Neural progenitor cell (in vitro differentiated cells): ENCODE measurements at regions not wholly inside any gene's neighbourhood (a gene's known extent, or its start where the extent isn't known, plus 50 kb on each side); places are given as distances from the start of the nearest gene placed in this dataset.

Experiments used
- DNase-seq: peaks from one replicate; pipeline ENCODE4 v3.0.0-alpha.2; 2016; ENCODE audit warnings: low spot score
- H2AFZ ChIP-seq: fragments of 200-600 bp; sonication (generic); replicated peaks from 2 replicates; pipeline ENCODE4 v1.6.1; 2016; ENCODE audit warnings: antibody characterized with exemption
- H3F3A ChIP-seq: fragments of 200-600 bp; sonication (generic); 2 replicates; pipeline ENCODE4 v1.6.1; 2016; ENCODE audit warnings: antibody characterized with exemption, low read depth
- H3K27ac ChIP-seq: fragments of 200-600 bp; sonication (generic); 2 replicates; pipeline ENCODE4 v1.5.1; 2016; ENCODE audit warnings: mild to moderate bottlenecking
- H3K27me3 ChIP-seq: fragments of 200-600 bp; sonication (generic); 2 replicates; pipeline ENCODE4 v1.6.1; 2016; ENCODE audit warnings: mild to moderate bottlenecking, moderate library complexity
- H3K36me3 ChIP-seq: fragments of 200-600 bp; sonication (generic); 2 replicates; pipeline ENCODE4 v1.5.1; 2016
- H3K4me1 ChIP-seq: fragments of 200-600 bp; sonication (generic); 2 replicates; pipeline ENCODE4 v1.6.1; 2016; ENCODE audit warnings: mixed run types
- H3K4me2 ChIP-seq: fragments of 200-600 bp; sonication (generic); 2 replicates; pipeline ENCODE4 v1.6.1; 2016
- H3K4me3 ChIP-seq: fragments of 200-600 bp; sonication (generic); 2 replicates; pipeline ENCODE4 v1.5.1; 2016
- H3K79me2 ChIP-seq: fragments of 200-600 bp; sonication (generic); 2 replicates; pipeline ENCODE4 v1.6.1; 2016; ENCODE audit warnings: low read depth
- H3K9ac ChIP-seq: fragments of 200-600 bp; sonication (generic); 2 replicates; pipeline ENCODE4 v1.6.1; 2016
- H3K9me3 ChIP-seq: fragments of 200-600 bp; sonication (generic); 2 replicates; pipeline ENCODE4 v1.5.1; 2016; ENCODE audit warnings: low read depth
- H4K20me1 ChIP-seq: fragments of 200-600 bp; sonication (generic); 2 replicates; pipeline ENCODE4 v1.6.1; 2016; ENCODE audit warnings: low read depth
- H3K27ac Mint-ChIP-seq: 3 replicates; pipeline ENCODE4 v1.8.0; 2021; ENCODE audit warnings: mixed read lengths
- H3K27me3 Mint-ChIP-seq: 2 replicates; pipeline ENCODE4 v1.8.0; 2022; ENCODE audit warnings: low read depth, mild to moderate bottlenecking, inconsistent platforms, moderate library complexity, mixed read lengths; ENCODE audit not compliant: insufficient read depth
- H3K36me3 Mint-ChIP-seq: 3 replicates; pipeline ENCODE4 v1.8.0; 2021; ENCODE audit warnings: mixed read lengths
- H3K4me1 Mint-ChIP-seq: 3 replicates; pipeline ENCODE4 v1.8.0; 2021; ENCODE audit warnings: mixed read lengths
- H3K4me3 Mint-ChIP-seq: 3 replicates; pipeline ENCODE4 v1.8.0; 2021; ENCODE audit warnings: mild to moderate bottlenecking, moderate library complexity, mixed read lengths
- H3K9me3 Mint-ChIP-seq: 3 replicates; pipeline ENCODE4 v1.8.0; 2020; ENCODE audit warnings: mixed read lengths
- CTCF ChIP-seq: fragments of 200-600 bp; sonication (generic); IDR thresholded peaks from 2 replicates; pipeline ENCODE4 v1.5.1; 2017; ENCODE audit warnings: antibody characterized with exemption, mild to moderate bottlenecking
- EZH2 ChIP-seq: fragments of 200-600 bp; sonication (generic); IDR thresholded peaks from 2 replicates; pipeline ENCODE4 v1.6.1; 2017; ENCODE audit warnings: antibody characterized with exemption, mild to moderate bottlenecking, moderate library complexity
- EZH2phosphoT487 ChIP-seq: fragments of 200-600 bp; sonication (generic); IDR thresholded peaks from 2 replicates; pipeline ENCODE4 v1.6.1; 2017; ENCODE audit warnings: antibody characterized with exemption

GRCh38 chr3:118199044-118199443 is 835.6 kb downstream of the IGSF11 start:
- Histone ChIP-seq H3K27ac (no peak overlapping the region), H2AFZ (no peak overlapping the region), H3K27me3 (no peaks in the 10 kb centered on the region), H3K9me3 (no peaks in the 10 kb centered on the region), H3F3A (no peaks in the 10 kb centered on the region), H3K36me3 (no peaks in the 10 kb centered on the region), H3K9ac (no peak overlapping the region), H3K79me2 (no peaks in the 10 kb centered on the region), H3K4me3 (no peak overlapping the region), H3K4me2 (no peak overlapping the region), H4K20me1 (no peaks in the 10 kb centered on the region), H3K4me1 (no peaks in the 10 kb centered on the region)
- H3K27ac Mint-ChIP-seq, result no peak overlapping the region
- TF ChIP-seq CTCF (no peak), EZH2phosphoT487 (no peak), EZH2 (no peak)
- H3K36me3 Mint-ChIP-seq, result peaks cover 3% of the 10 kb centered on the region
- H3K4me3 Mint-ChIP-seq, result no peak overlapping the region
- no peaks in the 10 kb centered on the region for H3K27me3 Mint-ChIP-seq
- no peak for DNase-seq
- no peaks in the 10 kb centered on the region for H3K4me1 Mint-ChIP-seq
- peaks cover 18% of the 10 kb centered on the region for H3K9me3 Mint-ChIP-seq

GRCh38 chr3:118204052-118204656 is 830.5 kb downstream of the IGSF11 start:
- no peaks in the 10 kb centered on the region for H3K4me1 ChIP-seq
- no peak overlapping the region for H3K4me3 ChIP-seq
- no peaks in the 10 kb centered on the region for H3K27me3 Mint-ChIP-seq
- no peaks in the 10 kb centered on the region for H3K36me3 ChIP-seq
- no peak overlapping the region for H3K27ac ChIP-seq
- no peaks in the 10 kb centered on the region for H3F3A ChIP-seq
- H3K4me1 Mint-ChIP-seq, result no peaks in the 10 kb centered on the region
- H4K20me1 ChIP-seq, result no peaks in the 10 kb centered on the region
- no peak overlapping the region for H3K4me3 Mint-ChIP-seq
- H3K27me3 ChIP-seq, result no peaks in the 10 kb centered on the region
- H3K9ac ChIP-seq, result no peak overlapping the region
- H3K27ac Mint-ChIP-seq, result no peak overlapping the region
- H2AFZ ChIP-seq, result no peak overlapping the region
- H3K79me2 ChIP-seq, result no peaks in the 10 kb centered on the region
- H3K36me3 Mint-ChIP-seq, result no peaks in the 10 kb centered on the region
- DNase-seq, result no peak
- H3K9me3 Mint-ChIP-seq, result peaks cover 10% of the 10 kb centered on the region
- no peaks in the 10 kb centered on the region for H3K9me3 ChIP-seq
- no peak overlapping the region for H3K4me2 ChIP-seq
- no peak for TF ChIP-seq EZH2
- TF ChIP-seq EZH2phosphoT487, result no peak
- TF ChIP-seq CTCF, result no peak

GRCh38 chr3:118207271-118207670 is 827.4 kb downstream of the IGSF11 start:
- Histone ChIP-seq H4K20me1 (no peaks in the 10 kb centered on the region), H3K79me2 (no peaks in the 10 kb centered on the region), H3K4me3 (no peak overlapping the region), H2AFZ (peak overlapping the region; percentile 82), H3K4me1 (no peaks in the 10 kb centered on the region), H3K27me3 (no peaks in the 10 kb centered on the region), H3K36me3 (no peaks in the 10 kb centered on the region), H3K27ac (no peak overlapping the region), H3F3A (no peaks in the 10 kb centered on the region), H3K4me2 (no peak overlapping the region), H3K9me3 (no peaks in the 10 kb centered on the region), H3K9ac (no peak overlapping the region)
- Mint-ChIP-seq H3K27me3 (no peaks in the 10 kb centered on the region), H3K27ac (no peak overlapping the region), H3K9me3 (peaks cover 7% of the 10 kb centered on the region), H3K4me3 (no peak overlapping the region), H3K4me1 (no peaks in the 10 kb centered on the region), H3K36me3 (no peaks in the 10 kb centered on the region)
- DNase-seq, result no peak
- TF ChIP-seq CTCF (no peak), EZH2phosphoT487 (no peak), EZH2 (no peak)
